ENCODE measurements at regions not wholly inside any gene's neighbourhood (a gene's known extent, or its start where the extent isn't known, plus 50 kb on each side); places are given as distances from the start of the nearest gene placed in this dataset.

DNA sequence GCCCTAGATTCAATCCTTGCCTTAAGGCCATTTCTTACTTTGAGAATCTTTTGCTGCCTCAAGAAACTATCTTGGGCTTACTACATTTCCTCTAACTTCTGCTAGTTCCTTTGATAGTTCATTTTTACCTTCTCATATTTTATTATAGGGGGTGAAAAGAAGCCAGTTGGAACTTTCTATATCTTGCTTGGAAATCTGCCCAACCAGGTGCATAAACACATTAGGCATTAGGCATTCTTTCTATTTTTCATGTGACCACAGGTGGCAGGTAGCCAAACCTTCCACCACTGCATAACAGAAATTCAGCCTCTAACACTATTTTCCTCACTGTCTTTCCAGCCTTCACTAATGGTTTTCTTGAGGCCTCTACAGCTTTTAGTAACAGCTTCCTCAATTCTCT, 300.0 kb upstream of the SP8 start:
- no peak for TF ChIP-seq EZH2phosphoT487 (IDR thresholded peaks at IDR 0.05; ENCODE audit: borderline replicate concordance)
- TF ChIP-seq EZH2 (IDR thresholded peaks at IDR 0.05): no peak
- no peak for TF ChIP-seq POLR2A (IDR thresholded peaks at IDR 0.05; ENCODE audit: borderline replicate concordance, extremely low read depth, insufficient read depth, insufficient read length)
- TF ChIP-seq, protein P1, sequence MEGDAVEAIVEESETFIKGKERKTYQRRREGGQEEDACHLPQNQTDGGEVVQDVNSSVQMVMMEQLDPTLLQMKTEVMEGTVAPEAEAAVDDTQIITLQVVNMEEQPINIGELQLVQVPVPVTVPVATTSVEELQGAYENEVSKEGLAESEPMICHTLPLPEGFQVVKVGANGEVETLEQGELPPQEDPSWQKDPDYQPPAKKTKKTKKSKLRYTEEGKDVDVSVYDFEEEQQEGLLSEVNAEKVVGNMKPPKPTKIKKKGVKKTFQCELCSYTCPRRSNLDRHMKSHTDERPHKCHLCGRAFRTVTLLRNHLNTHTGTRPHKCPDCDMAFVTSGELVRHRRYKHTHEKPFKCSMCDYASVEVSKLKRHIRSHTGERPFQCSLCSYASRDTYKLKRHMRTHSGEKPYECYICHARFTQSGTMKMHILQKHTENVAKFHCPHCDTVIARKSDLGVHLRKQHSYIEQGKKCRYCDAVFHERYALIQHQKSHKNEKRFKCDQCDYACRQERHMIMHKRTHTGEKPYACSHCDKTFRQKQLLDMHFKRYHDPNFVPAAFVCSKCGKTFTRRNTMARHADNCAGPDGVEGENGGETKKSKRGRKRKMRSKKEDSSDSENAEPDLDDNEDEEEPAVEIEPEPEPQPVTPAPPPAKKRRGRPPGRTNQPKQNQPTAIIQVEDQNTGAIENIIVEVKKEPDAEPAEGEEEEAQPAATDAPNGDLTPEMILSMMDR (IDR thresholded peaks at IDR 0.05 in 2 of 3, conservative IDR thresholded peaks at IDR 0.05 in 1 of 3; ENCODE audit: borderline replicate concordance in 1 of 3, insufficient read depth in 1 of 3, low read depth in 2 of 3, low read length in 2 of 3): no peak
- TF ChIP-seq, protein P2, sequence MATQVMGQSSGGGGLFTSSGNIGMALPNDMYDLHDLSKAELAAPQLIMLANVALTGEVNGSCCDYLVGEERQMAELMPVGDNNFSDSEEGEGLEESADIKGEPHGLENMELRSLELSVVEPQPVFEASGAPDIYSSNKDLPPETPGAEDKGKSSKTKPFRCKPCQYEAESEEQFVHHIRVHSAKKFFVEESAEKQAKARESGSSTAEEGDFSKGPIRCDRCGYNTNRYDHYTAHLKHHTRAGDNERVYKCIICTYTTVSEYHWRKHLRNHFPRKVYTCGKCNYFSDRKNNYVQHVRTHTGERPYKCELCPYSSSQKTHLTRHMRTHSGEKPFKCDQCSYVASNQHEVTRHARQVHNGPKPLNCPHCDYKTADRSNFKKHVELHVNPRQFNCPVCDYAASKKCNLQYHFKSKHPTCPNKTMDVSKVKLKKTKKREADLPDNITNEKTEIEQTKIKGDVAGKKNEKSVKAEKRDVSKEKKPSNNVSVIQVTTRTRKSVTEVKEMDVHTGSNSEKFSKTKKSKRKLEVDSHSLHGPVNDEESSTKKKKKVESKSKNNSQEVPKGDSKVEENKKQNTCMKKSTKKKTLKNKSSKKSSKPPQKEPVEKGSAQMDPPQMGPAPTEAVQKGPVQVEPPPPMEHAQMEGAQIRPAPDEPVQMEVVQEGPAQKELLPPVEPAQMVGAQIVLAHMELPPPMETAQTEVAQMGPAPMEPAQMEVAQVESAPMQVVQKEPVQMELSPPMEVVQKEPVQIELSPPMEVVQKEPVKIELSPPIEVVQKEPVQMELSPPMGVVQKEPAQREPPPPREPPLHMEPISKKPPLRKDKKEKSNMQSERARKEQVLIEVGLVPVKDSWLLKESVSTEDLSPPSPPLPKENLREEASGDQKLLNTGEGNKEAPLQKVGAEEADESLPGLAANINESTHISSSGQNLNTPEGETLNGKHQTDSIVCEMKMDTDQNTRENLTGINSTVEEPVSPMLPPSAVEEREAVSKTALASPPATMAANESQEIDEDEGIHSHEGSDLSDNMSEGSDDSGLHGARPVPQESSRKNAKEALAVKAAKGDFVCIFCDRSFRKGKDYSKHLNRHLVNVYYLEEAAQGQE (IDR thresholded peaks at IDR 0.05; ENCODE audit: low read depth): no peak
- no peak for TF ChIP-seq RAD21 (IDR thresholded peaks at IDR 0.05; ENCODE audit: low read depth)
- TF ChIP-seq, protein P3, sequence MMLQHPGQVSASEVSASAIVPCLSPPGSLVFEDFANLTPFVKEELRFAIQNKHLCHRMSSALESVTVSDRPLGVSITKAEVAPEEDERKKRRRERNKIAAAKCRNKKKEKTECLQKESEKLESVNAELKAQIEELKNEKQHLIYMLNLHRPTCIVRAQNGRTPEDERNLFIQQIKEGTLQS (IDR thresholded peaks at IDR 0.05): no peak
- no peak for TF ChIP-seq POLR2AphosphoS5 (IDR thresholded peaks at IDR 0.05; ENCODE audit: low read depth, low read length)
- TF ChIP-seq, protein P4, sequence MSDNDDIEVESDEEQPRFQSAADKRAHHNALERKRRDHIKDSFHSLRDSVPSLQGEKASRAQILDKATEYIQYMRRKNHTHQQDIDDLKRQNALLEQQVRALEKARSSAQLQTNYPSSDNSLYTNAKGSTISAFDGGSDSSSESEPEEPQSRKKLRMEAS (IDR thresholded peaks at IDR 0.05): no peak
- TF ChIP-seq ZBTB33 (IDR thresholded peaks at IDR 0.05; ENCODE audit: extremely low read depth, insufficient replicate concordance, low read length): no peak
- no peak for TF ChIP-seq EGR1 (IDR thresholded peaks at IDR 0.05; ENCODE audit: low read depth)
- TF ChIP-seq SP1 (IDR thresholded peaks at IDR 0.05; ENCODE audit: low read depth): no peak

Measured in HCT116 (cell line).